Stomach (tissue), 4 donors: ENCODE measurements at regions not wholly inside any gene's neighbourhood (a gene's known extent, or its start where the extent isn't known, plus 50 kb on each side); places are given as distances from the start of the nearest gene placed in this dataset.

Source experiments
- POLR2A ChIP-seq, 4 donors: fragments of 450-650 bp; IDR thresholded peaks; one replicate each; pipeline ENCODE4 v1.6.1; 2016; ENCODE audit warnings: antibody characterized with exemption in 4 of 4, control low read depth in 2 of 4, mild to moderate bottlenecking in 1 of 4, moderate library complexity in 1 of 4
- TF ChIP-seq, protein P1 (sequence below), 7 experiments: fragments of 450-650 bp in 4 of 7; fragments of 200-600 bp in 3 of 7; sonication (generic) in 3 of 7; IDR thresholded peaks; one replicate each; pipeline ENCODE4 v1.5.1; 2016 to 2019; ENCODE audit warnings: antibody characterized with exemption in 7 of 7, control low read depth in 2 of 7, mild to moderate bottlenecking in 1 of 7

DNA sequence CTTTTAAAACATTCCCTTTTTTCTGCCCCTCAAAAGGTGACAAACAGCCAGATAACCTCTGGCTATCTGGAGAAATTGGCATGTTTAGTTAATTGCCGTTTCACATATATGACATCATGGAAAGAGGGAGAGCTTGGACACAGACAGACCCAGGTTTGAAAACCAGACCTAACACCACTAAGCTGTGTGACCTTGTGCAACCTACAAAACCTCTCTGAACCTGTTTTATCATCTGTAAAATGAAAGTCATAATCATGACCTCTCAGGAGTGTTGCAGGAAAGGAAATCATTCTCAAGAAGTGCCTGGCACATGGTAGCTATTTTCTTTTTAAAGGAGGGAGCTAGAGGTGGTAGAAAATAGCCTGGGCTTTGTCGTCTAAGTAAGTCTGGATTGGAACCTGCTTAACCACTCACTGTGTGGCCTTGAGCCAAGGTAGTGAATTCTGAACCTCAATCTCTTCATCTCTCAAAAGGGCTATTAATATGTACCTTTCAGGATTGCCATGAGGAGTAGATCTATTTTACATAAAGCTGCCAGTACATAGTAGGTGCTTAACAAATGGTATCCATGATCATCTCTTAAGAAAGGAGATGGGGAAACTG is 363.5 kb downstream of the BCOR start:
- TF ChIP-seq, protein P1, sequence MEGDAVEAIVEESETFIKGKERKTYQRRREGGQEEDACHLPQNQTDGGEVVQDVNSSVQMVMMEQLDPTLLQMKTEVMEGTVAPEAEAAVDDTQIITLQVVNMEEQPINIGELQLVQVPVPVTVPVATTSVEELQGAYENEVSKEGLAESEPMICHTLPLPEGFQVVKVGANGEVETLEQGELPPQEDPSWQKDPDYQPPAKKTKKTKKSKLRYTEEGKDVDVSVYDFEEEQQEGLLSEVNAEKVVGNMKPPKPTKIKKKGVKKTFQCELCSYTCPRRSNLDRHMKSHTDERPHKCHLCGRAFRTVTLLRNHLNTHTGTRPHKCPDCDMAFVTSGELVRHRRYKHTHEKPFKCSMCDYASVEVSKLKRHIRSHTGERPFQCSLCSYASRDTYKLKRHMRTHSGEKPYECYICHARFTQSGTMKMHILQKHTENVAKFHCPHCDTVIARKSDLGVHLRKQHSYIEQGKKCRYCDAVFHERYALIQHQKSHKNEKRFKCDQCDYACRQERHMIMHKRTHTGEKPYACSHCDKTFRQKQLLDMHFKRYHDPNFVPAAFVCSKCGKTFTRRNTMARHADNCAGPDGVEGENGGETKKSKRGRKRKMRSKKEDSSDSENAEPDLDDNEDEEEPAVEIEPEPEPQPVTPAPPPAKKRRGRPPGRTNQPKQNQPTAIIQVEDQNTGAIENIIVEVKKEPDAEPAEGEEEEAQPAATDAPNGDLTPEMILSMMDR (IDR thresholded peaks at IDR 0.05) = no peak
- TF ChIP-seq POLR2A (IDR thresholded peaks at IDR 0.05) = no peak
